HG03045 (cell line): ENCODE measurements at regions not wholly inside any gene's neighbourhood (a gene's known extent, or its start where the extent isn't known, plus 50 kb on each side); places are given as distances from the start of the nearest gene placed in this dataset.

ENCODE experiments used
- ATAC-seq: cut with Tn5 transposase; IDR thresholded peaks from one replicate; pipeline ENCODE4 v1.9.1; 2021; ENCODE audit warnings: mild to moderate bottlenecking, moderate library complexity; ENCODE audit not compliant: unreplicated experiment

DNA sequence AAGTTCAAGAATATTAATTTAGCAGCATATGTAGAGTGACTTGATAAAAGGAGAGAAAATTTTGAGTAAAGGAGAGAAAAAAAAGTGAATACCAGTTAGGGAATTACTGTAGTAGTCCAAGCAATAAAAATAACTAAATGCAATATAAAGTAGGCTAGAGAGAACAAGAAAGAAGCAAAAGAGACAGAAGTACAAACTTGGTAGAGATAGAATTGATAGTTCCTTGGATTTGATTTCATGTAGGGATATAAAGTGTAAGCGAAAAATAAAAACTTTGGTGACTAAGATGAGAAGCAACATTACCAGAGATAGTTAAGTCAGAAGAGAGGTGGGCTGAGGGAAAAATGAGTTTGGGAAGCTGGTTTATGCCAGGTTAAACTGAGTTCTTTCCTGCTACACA is 252.4 kb downstream of the SEC23A start:
- ATAC-seq, result no peak

DNA sequence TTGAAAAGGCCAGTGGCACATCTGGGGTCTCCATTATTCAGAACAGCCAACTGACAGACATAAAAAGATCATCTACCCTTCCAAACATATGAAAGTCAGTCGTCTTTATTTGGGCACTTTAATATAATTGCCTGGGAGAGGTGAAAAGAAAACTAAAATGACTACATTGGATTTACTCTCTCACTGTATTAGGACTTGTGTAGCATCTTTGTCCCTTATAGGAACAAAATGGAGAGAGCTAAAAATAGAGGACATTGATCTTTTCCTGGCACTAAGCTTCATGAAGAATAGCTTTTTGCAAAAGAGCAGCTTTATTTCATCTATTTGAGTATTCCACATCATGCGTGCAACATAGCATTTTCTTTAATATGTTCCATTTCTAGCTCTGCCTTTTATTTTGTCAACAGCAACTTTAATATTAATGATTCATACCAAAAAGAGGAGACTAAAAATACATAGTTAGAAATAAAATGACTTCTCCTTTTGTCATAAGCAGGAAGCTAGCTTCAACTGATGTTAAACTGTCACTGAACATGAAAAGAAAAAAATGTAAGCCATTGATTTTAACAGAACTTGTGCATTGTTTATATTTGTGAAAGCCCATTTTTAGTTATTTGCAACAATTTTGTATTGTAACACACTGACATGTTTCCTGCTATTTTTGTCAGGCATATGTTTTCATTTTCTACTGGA is 254.6 kb downstream of the SEC23A start:
- no peak for ATAC-seq

DNA sequence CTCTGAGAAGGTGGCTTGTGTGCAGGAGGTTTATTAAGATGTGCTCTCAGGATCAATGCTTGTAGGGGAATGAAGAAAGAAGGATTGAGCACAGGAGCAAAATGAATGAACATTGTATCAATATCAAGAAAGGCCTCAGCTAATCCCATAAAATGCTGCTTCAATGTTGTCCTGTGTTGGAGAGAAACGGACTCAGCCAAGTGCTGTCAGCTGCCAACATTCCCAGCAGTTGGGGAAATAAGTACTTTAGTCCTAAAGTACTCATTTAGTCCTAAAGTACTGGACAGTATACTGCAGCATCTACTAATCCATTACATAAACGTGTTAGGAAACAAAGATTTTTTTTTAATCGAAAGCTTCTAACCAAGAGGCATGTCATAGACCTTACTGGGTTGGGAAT is 255.9 kb downstream of the SEC23A start:
- ATAC-seq, result no peak

DNA sequence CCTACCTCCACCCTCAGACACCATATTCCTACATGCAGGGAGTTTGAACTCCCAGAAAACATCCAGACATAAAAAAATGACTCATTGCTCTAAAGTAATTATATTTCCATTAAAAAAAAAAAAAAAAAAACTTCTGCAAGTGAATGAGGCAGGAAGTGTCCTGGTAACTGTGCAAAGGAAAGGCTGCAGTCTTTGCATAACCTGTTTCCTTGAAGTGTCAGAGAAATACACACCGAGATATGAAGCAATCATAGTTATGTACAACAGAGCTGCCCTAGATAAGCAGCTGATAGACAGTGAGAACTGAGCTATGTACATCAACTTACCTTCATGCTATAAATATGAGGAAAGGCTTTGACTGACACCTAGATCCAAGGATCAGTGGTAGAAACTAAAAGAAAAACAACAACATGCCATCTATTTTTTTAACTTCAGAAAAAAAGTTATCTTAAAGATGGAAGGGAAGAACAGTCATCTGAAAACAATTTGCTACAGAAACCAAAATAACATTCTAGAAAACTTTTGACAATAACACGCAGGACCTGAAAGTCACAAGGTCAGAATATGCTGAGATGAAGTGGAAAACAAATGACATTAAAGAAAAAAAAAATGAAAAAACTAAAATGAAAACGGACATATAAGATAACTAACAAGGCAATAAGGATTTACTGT is 263.2 kb downstream of the SEC23A start:
- no peak for ATAC-seq

DNA sequence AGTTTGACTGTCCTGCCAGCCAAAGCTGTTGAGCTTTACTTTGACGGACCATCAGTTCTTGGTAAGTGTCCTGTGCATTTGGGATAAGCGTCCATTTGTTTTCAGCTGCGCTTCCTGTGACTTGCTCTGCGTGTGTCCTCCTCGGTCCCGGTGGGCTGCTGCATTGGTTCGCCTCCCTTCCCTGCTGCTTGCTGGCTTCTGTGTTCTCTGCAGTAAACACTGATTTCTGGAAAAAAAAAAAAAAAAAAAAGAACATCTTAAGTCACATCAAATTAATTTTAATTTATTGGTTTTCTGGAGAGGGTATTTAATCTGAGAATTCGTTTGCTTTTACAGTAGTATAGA is 264.1 kb downstream of the SEC23A start:
- no peak for ATAC-seq

DNA sequence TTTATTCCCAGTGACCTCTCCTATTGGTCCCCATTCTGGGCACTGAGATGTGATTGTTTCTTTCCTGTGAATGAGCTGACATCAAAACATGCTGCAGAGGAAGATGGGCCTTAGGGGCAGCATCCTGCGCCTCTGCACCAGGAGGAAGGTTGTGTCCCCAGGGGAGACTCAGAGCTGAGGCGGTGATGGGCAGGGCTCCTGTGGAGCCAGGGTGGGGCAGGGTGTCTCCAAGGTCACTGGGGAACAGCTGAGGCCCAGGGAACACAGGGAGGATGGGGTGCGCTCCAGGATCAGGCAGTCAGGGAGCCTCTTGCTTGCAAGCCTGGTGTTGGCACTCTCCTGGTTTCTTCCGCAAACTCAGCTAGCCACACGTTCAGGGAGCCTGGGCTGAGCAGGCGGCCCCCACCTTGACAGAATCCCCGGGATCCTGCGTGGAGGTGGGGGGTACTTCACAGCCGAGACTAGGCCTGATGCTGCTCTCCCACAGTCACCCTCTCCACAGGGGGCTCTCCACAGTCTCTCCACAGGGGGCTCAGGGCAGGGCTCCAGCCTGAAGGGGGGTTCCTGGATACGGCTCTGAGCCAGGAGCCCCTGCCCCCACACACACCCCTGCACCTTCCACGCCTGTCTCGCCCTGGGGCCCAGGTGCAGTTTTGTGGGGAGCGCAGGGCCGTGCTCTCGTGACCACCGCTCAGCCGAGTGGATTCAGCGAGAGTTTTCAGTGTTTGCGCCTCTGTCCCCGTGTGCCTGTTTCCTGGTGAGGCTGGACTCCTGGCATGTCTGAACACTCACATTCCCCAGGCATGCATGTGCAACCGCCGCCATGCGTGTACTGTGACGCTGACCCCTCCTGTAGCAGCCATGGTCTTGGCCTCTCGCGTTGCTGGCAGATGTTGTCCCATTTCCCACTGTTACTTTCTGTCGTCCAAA is 264.7 kb downstream of the SEC23A start:
- ATAC-seq, result no peak

DNA sequence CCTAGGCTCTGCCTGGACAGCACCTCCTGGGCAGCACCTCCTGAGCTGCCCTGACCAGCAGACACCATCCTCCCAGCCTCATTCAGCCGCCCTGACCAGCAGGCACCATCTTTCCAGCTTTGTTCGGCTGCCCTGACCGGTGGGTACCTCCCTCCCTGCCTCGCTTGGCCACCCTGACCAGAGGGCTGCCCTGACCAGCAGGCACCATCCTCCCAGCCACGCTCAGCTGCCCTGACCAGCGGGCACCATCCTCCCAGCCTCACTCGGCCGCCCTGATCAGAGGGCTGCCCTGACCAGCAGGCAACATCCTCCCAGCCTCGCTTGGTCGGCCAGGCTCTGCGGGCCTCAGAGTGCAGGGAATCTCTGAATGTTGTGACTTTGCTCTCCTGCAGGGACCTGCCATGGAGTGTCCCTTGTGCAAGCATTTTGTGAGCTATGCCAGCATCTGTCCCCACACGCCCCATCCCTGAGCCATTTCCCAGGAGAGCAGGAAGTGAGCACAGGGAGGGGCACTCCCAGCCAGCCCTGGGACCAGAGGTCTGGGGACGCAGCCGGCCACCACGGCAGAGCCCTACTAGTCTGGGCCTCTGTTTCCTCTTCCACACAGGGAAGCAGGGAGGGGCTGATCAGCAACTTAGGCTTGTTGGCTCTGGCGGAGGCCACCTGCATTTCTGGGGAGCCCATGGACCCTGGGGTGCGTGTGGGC is 265.5 kb downstream of the SEC23A start:
- no peak for ATAC-seq

DNA sequence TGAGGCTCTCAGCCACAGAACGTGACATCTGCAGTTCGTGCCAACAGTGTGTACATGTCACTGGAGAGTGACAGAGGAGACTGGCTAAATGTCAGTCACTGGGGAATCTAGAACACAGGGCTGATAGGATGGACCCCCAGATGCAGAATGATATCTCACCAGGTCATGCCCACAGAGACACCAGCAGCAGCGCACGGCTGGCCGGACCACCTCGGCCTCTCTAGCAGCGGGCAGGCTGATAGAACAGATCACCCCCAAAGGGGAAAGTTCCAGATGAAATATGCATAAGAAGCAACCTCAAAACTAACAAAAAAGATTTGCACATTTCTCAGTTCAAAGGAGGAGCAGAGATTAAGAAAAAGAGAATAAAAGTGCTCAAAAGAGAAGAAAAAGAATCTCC is 266.5 kb downstream of the SEC23A start:
- ATAC-seq, result no peak

DNA sequence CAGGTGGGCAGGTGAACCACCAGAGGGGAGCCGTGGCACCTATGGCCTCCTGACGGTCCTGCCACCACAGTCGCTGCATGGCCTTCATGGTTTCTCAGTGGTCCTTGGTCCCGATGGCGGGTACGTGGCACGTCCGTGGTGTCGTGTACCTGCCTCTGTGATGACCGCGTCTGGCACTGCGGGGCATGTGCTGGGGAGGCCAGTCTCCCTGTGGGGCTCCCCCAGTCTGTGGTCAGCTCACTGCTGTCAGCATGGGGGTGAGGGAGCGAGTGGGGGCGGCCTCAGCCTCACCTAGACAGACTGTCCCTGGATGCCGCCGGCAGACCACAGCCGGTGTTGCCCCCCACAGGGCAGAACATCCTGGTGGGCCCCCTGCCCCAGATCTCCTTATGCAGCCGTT is 267.2 kb downstream of the SEC23A start:
- no peak for ATAC-seq

DNA sequence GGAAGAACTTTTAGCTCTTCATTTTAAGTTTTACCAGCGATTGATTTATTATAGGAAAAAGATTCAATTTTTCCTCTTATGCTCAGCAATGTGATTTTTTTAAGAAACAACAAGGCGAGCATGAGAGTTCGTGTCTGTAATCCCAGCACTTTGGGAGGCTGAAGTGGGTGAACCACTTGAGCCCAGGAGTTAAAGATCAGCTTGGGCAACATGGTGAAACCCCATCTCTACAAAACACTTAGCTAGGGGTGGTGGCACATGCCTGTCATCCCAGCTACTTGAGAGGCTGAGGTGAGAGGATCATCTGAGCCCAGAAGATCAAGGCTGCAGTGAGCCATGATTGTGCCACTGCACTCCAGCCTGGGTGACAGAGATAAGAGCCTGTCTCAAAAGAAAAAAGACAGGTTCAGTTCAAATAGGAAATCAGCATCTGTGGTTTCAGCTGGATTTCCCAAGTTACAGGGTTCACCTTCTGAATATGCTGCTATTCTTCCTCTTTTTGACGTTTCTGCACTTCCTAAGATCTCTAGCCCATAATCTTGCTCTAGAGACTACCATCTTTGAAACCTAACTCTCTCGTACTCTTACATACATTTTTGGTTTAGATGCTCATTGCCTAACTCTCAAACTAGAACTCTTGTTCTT is 274.7 kb downstream of the SEC23A start:
- no peak for ATAC-seq

DNA sequence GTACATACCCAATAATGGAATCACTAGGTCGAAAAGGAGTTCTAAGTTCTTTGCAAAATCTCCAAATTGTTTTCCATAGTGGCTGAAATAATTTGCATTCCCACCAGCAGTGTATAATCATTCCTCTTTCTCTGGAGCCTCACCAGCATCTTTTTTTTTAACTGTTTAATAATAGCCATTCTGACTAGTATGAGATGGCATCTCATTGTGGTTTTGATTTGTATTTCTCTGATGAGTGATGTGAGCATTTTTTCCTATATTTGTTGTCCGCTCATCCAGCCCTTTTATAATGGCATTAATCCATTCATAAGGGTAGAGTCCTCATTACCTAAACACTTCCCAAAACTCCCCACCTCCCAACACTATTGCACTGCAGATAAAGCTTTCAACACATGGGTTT is 278.3 kb downstream of the SEC23A start:
- ATAC-seq, result no peak

DNA sequence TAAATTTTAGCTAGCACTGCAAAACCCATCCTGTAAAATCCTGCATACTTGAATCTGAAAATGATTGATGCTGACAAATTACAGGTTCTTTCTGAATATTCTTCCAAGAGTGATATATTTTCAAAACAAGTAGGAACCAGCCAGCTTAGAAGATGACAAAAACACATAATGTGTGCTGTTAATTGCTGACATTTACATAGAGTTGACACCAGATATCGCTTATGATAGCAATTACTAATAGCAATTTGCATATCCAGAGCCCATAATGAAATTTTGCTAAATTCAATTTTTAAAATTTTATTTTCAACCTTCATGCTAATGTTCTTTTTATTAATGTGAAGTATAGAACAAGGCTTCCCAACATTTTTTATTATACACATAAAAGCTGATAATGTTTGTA is 284.5 kb downstream of the SEC23A start:
- ATAC-seq, result no peak

DNA sequence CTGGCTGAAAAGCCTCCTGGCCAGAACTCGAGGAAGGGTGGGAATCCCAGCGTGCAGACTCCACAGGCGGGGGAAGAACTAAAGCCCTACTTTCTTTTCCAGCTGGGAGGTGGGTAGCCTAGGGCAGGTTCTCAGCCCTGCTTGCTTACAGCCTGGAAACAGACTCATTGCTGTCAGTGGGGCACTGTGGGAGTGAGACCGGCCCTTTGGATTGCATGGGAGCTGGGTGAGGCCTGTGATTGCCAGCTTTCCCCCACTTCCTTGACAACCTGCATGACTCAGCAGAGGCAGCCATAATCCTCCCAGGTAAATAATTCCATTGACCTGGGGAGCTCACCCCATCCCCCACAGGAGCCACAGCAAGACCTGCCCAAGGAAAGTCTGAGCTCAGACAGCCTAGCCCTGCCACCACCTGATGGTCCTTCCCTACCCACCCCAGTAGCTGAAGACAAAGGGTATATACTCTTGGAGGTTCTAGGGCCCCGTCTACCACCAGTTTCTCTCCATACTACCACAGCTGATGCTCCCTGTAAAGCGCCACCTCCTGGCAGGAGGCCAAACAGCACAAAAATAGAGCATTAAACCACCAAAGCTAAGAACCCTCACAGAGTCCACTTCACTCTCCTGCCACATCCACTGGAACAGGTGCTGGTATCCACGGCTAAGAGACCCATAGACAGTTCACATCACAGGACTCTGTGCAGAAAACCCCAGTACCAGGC is 294.1 kb downstream of the SEC23A start:
- ATAC-seq, result no peak

DNA sequence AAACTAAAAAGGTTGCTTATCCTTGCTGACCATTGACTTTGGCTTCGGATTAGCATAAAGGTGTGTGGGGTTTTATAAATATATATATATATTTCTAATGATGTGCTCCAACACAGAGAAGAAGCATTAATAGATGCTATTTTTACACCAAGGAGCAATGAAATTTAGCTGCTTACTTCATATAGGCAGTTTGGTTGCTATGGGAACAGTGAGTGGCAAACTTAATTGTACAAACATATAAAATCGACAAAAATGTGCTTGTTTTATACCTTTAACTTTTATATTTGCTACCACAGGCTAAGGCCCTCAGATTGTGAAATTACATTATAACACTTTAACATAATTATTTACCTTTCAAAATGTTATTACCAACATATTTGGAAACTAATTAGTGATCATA is 303.4 kb downstream of the SEC23A start:
- ATAC-seq, result no peak

DNA sequence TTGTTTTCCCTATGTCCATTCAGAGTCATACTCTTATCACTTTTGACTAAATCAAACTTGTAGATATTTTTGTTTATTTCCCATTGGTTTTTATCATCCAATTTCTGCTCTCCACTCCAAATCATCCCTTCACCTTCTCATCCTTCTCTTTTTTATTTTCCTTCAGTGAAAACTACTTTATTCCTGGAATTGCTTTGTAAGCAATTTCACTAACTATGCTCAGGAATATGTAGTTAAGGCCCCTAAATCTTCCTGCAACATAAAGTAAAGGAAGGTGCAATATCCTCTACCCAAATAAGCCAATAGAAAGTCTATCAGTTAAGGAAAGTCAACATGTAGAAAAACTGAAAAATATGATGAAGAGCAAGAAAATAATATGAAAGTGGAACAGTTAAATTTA is 308.4 kb downstream of the SEC23A start:
- ATAC-seq, result no peak

DNA sequence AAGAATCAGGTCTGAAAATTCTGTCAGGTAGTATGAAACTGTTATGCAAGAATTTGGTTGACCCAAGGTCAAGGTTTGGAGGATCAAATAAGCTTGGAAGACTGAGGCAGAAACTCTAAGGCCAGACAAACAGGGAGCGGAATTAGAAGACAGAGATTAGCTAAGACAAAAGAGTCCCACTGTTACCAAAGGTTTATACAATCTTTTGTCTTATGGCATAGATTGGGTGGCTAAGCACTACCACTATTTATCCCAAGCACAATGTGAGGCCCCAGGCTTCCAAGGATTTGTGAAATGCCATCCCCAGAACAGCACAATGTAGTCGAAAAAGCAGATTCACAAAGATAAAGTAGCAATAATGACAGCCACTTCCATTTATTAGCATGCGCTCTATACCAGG is 311.2 kb downstream of the SEC23A start:
- no peak for ATAC-seq

DNA sequence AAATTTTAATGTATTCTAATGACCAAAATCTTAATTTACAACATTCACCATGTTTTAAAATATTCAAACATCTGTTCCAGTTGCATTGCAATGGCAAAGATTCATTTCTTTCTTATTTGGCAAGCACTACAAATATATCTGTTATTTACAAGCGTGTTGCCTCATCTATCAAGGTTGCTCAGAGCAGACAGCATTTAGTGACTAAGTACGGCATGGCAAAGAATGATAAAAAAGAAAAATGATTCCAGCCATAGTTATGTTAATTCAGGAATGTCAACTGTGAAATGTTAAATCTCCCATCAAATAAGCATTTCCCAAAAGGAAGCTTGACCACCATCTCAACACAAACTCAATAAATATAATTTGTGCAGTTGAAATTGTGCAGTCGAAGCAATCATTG is 312.1 kb downstream of the SEC23A start:
- no peak for ATAC-seq

DNA sequence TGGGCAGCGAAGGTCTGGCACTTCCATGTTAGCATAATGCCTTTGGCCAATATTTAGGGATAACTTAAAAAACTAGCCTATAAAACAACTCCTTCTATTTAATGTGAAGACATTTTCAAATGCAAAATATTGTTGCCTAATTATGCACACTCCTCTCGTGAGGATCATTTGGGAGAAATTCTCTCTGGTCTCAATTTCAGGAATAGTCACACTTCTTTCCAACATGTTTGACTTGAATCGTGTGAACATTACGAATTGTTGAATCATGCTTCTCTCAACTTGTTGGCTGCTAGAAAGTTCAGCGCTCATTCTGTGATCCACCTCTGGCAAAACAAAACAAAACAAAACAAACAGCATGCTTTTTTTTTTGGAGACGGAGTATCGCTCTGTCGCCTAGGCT is 313.2 kb downstream of the SEC23A start:
- ATAC-seq, result no peak

DNA sequence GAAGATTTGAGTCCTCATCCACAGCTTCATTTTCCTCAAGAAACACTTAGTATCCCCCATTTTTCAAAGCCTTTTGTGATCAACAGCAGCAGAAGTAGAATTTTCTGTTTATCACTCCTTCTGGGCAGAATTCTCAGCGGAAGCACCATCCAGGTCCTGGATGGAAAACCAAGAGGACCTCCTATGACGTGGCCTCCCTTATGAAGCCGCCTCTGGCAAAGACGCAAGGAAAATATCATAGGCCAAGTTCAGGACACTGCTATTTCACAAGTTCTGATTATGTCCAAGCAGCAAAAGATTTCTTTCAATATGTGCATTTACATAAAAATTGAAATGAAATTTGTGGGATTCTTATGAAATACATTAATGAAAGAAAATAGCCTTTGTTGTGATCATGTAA is 315.0 kb downstream of the SEC23A start:
- ATAC-seq, result no peak

DNA sequence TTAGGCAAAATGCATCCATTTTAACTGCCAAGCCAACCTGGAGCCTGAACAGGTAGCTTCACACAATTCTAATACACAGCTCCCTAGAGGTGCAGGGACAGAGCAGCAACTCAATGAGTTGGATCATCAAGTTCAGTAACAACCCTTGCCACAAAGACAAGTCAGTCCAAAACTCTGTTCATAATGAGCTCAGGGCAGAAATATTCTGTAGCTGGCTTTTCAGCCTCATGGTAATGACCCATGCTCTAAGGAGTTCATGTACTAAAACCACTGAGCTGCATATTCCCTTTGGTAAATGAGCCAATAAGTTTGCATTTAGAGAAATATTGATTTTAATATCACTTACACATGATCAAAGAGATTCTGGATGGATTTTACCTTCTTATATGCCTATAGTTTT is 316.1 kb downstream of the SEC23A start:
- no peak for ATAC-seq
